ENCODE measurements at regions not wholly inside any gene's neighbourhood (a gene's known extent, or its start where the extent isn't known, plus 50 kb on each side); places are given as distances from the start of the nearest gene placed in this dataset.
"Not testable (repeated sequence)": the region's sequence is repeated elsewhere in the genome, so short reads cannot be mapped to it uniquely, and the experiment has no call there.

GRCh38 chr2:111546578-111546977 is 337.4 kb downstream of the ANAPC1 start:
- H3K36me3 ChIP-seq (ENCODE audit: control insufficient read depth, insufficient read depth, low read length); H3K4me1 ChIP-seq (ENCODE audit: control insufficient read depth, insufficient read depth, low read length); DNase-seq (ENCODE audit: low read depth, low spot score); intact Hi-C loops (cut with micrococcal nuclease; ENCODE audit: unreplicated experiment); POLR2A ChIA-PET; in situ Hi-C loops (cut with HindIII; ENCODE audit: low pct_unique_long_range_greater_than_20kb, low sequenced_read_pairs); H3K27ac ChIP-seq (ENCODE audit: low read length); BruUV-seq (replicated peaks); H3K4me3 ChIP-seq (ENCODE audit: low read depth in 2 of 2, low read length in 2 of 2); H3K27me3 ChIP-seq (ENCODE audit: control insufficient read depth, insufficient read depth, low read length); CTCF ChIA-PET; H3K9me3 ChIP-seq (ENCODE audit: control insufficient read depth, insufficient read depth, low read depth, low read length): not testable (repeated sequence)
- peak; percentile 47 for ATAC-seq

GRCh38 chr2:111549174-111549573 is 334.8 kb downstream of the ANAPC1 start:
- H3K36me3 ChIP-seq (ENCODE audit: control insufficient read depth, insufficient read depth, low read length); CTCF ChIA-PET; in situ Hi-C loops (cut with HindIII; ENCODE audit: low pct_unique_long_range_greater_than_20kb, low sequenced_read_pairs); BruUV-seq (replicated peaks); H3K27ac ChIP-seq (ENCODE audit: low read length); ATAC-seq; intact Hi-C loops (cut with micrococcal nuclease; ENCODE audit: unreplicated experiment); H3K4me1 ChIP-seq (ENCODE audit: control insufficient read depth, insufficient read depth, low read length); DNase-seq (ENCODE audit: low read depth, low spot score); H3K4me3 ChIP-seq (ENCODE audit: low read depth in 2 of 2, low read length in 2 of 2); H3K9me3 ChIP-seq (ENCODE audit: control insufficient read depth, insufficient read depth, low read depth, low read length); POLR2A ChIA-PET; H3K27me3 ChIP-seq (ENCODE audit: control insufficient read depth, insufficient read depth, low read length): not testable (repeated sequence)

- H3K4me1 ChIP-seq (ENCODE audit: control insufficient read depth, insufficient read depth, low read length); H3K36me3 ChIP-seq (ENCODE audit: control insufficient read depth, insufficient read depth, low read length); H3K27me3 ChIP-seq (ENCODE audit: control insufficient read depth, insufficient read depth, low read length); H3K27ac ChIP-seq (ENCODE audit: low read length); H3K9me3 ChIP-seq (ENCODE audit: control insufficient read depth, insufficient read depth, low read depth, low read length); DNase-seq (ENCODE audit: low read depth, low spot score); BruUV-seq (replicated peaks); POLR2A ChIA-PET; in situ Hi-C loops (cut with HindIII; ENCODE audit: low pct_unique_long_range_greater_than_20kb, low sequenced_read_pairs); ATAC-seq; H3K4me3 ChIP-seq (ENCODE audit: low read depth in 2 of 2, low read length in 2 of 2); intact Hi-C loops (cut with micrococcal nuclease; ENCODE audit: unreplicated experiment); CTCF ChIA-PET: not testable (repeated sequence)
These were observed 332.6 kb downstream of the ANAPC1 start for GRCh38 chr2:111551428-111551827.

- H3K9me3 ChIP-seq (ENCODE audit: control insufficient read depth, insufficient read depth, low read depth, low read length); CTCF ChIA-PET; H3K36me3 ChIP-seq (ENCODE audit: control insufficient read depth, insufficient read depth, low read length); ATAC-seq; H3K27ac ChIP-seq (ENCODE audit: low read length); POLR2A ChIA-PET; H3K4me1 ChIP-seq (ENCODE audit: control insufficient read depth, insufficient read depth, low read length); in situ Hi-C loops (cut with HindIII; ENCODE audit: low pct_unique_long_range_greater_than_20kb, low sequenced_read_pairs); DNase-seq (ENCODE audit: low read depth, low spot score); H3K4me3 ChIP-seq (ENCODE audit: low read depth in 2 of 2, low read length in 2 of 2); BruUV-seq (replicated peaks); intact Hi-C loops (cut with micrococcal nuclease; ENCODE audit: unreplicated experiment); H3K27me3 ChIP-seq (ENCODE audit: control insufficient read depth, insufficient read depth, low read length): not testable (repeated sequence)
These were observed 331.4 kb downstream of the ANAPC1 start for GRCh38 chr2:111552625-111553024.

- BruUV-seq (replicated peaks); H3K4me3 ChIP-seq (ENCODE audit: low read depth in 2 of 2, low read length in 2 of 2); POLR2A ChIA-PET: not testable (repeated sequence)
These were observed 324.7 kb downstream of the ANAPC1 start for GRCh38 chr2:111559301-111559700.

GRCh38 chr2:111559814-111560213 is 324.2 kb downstream of the ANAPC1 start:
- DNase-seq (ENCODE audit: low read depth, low spot score); H3K9me3 ChIP-seq (ENCODE audit: control insufficient read depth, insufficient read depth, low read depth, low read length); CTCF ChIA-PET; H3K4me3 ChIP-seq (ENCODE audit: low read depth in 2 of 2, low read length in 2 of 2); BruUV-seq (replicated peaks); H3K4me1 ChIP-seq (ENCODE audit: control insufficient read depth, insufficient read depth, low read length); ATAC-seq; POLR2A ChIA-PET; intact Hi-C loops (cut with micrococcal nuclease; ENCODE audit: unreplicated experiment); H3K36me3 ChIP-seq (ENCODE audit: control insufficient read depth, insufficient read depth, low read length); H3K27me3 ChIP-seq (ENCODE audit: control insufficient read depth, insufficient read depth, low read length); H3K27ac ChIP-seq (ENCODE audit: low read length); in situ Hi-C loops (cut with HindIII; ENCODE audit: low pct_unique_long_range_greater_than_20kb, low sequenced_read_pairs): not testable (repeated sequence)

More at GRCh38 chr2:111559301-111559700, 324.7 kb downstream of the ANAPC1 start:
- H3K4me1 ChIP-seq (ENCODE audit: control insufficient read depth, insufficient read depth, low read length); H3K36me3 ChIP-seq (ENCODE audit: control insufficient read depth, insufficient read depth, low read length); in situ Hi-C loops (cut with HindIII; ENCODE audit: low pct_unique_long_range_greater_than_20kb, low sequenced_read_pairs); intact Hi-C loops (cut with micrococcal nuclease; ENCODE audit: unreplicated experiment); DNase-seq (ENCODE audit: low read depth, low spot score); CTCF ChIA-PET; H3K9me3 ChIP-seq (ENCODE audit: control insufficient read depth, insufficient read depth, low read depth, low read length); ATAC-seq; H3K27me3 ChIP-seq (ENCODE audit: control insufficient read depth, insufficient read depth, low read length); H3K27ac ChIP-seq (ENCODE audit: low read length): not testable (repeated sequence)

- H3K9me3 ChIP-seq (ENCODE audit: control insufficient read depth, insufficient read depth, low read depth, low read length); H3K4me1 ChIP-seq (ENCODE audit: control insufficient read depth, insufficient read depth, low read length); H3K27me3 ChIP-seq (ENCODE audit: control insufficient read depth, insufficient read depth, low read length); H3K36me3 ChIP-seq (ENCODE audit: control insufficient read depth, insufficient read depth, low read length); ATAC-seq; POLR2A ChIA-PET; CTCF ChIA-PET; H3K27ac ChIP-seq (ENCODE audit: low read length); intact Hi-C loops (cut with micrococcal nuclease; ENCODE audit: unreplicated experiment); in situ Hi-C loops (cut with HindIII; ENCODE audit: low pct_unique_long_range_greater_than_20kb, low sequenced_read_pairs); H3K4me3 ChIP-seq (ENCODE audit: low read depth in 2 of 2, low read length in 2 of 2); DNase-seq (ENCODE audit: low read depth, low spot score); BruUV-seq (replicated peaks): not testable (repeated sequence)
These were observed 317.9 kb downstream of the ANAPC1 start for GRCh38 chr2:111566068-111566467.

GRCh38 chr2:111567233-111567632 is 316.8 kb downstream of the ANAPC1 start:
- BruUV-seq (replicated peaks); H3K9me3 ChIP-seq (ENCODE audit: control insufficient read depth, insufficient read depth, low read depth, low read length); in situ Hi-C loops (cut with HindIII; ENCODE audit: low pct_unique_long_range_greater_than_20kb, low sequenced_read_pairs); H3K27me3 ChIP-seq (ENCODE audit: control insufficient read depth, insufficient read depth, low read length); ATAC-seq; intact Hi-C loops (cut with micrococcal nuclease; ENCODE audit: unreplicated experiment); H3K27ac ChIP-seq (ENCODE audit: low read length); CTCF ChIA-PET; H3K4me3 ChIP-seq (ENCODE audit: low read depth in 2 of 2, low read length in 2 of 2); H3K36me3 ChIP-seq (ENCODE audit: control insufficient read depth, insufficient read depth, low read length); H3K4me1 ChIP-seq (ENCODE audit: control insufficient read depth, insufficient read depth, low read length); DNase-seq (ENCODE audit: low read depth, low spot score); POLR2A ChIA-PET: not testable (repeated sequence)
